GM21367 (cell line): ENCODE measurements at regions not wholly inside any gene's neighbourhood (a gene's known extent, or its start where the extent isn't known, plus 50 kb on each side); places are given as distances from the start of the nearest gene placed in this dataset.

Experiments
- ATAC-seq: cut with Tn5 transposase; IDR thresholded peaks from one replicate; pipeline ENCODE4 v1.9.1; 2021; ENCODE audit not compliant: unreplicated experiment

GRCh38 chr15:94015324-94015723, 216.0 kb upstream of the MCTP2 start:
- no peak for ATAC-seq

- no peak for ATAC-seq
Observed at GRCh38 chr15:94008104-94009074, 223.0 kb upstream of the MCTP2 start.

- no peak for ATAC-seq
Observed at GRCh38 chr15:94004697-94005096, 226.7 kb upstream of the MCTP2 start.

- ATAC-seq = no peak
Observed at GRCh38 chr15:94002041-94002440, 229.3 kb upstream of the MCTP2 start.

GRCh38 chr15:94001255-94001801, 230.0 kb upstream of the MCTP2 start:
- ATAC-seq = no peak

- ATAC-seq = no peak
Observed at GRCh38 chr15:94000606-94001005, 230.8 kb upstream of the MCTP2 start.

- no peak for ATAC-seq
Observed at GRCh38 chr15:93997071-93997658, 234.2 kb upstream of the MCTP2 start.

- ATAC-seq = no peak
Observed at GRCh38 chr15:93989440-93989998, 241.8 kb upstream of the MCTP2 start.

GRCh38 chr15:93987068-93987467, 244.3 kb upstream of the MCTP2 start:
- peak; percentile 84 for ATAC-seq

- no peak for ATAC-seq
Observed at GRCh38 chr15:93986400-93986984, 244.9 kb upstream of the MCTP2 start.

- no peak for ATAC-seq
Observed at GRCh38 chr15:93985925-93986324, 245.4 kb upstream of the MCTP2 start.

GRCh38 chr15:93985176-93985575, 246.2 kb upstream of the MCTP2 start:
- no peak for ATAC-seq

- ATAC-seq = no peak
Observed at GRCh38 chr15:93983526-93983925, 247.8 kb upstream of the MCTP2 start.

- ATAC-seq = no peak
Observed at GRCh38 chr15:93982226-93982727, 249.1 kb upstream of the MCTP2 start.

- no peak for ATAC-seq
Observed at GRCh38 chr15:93981706-93982105, 249.7 kb upstream of the MCTP2 start.

GRCh38 chr15:93980261-93980911, 251.0 kb upstream of the MCTP2 start:
- no peak for ATAC-seq

- no peak for ATAC-seq
Observed at GRCh38 chr15:93974804-93975481, 256.4 kb upstream of the MCTP2 start.

GRCh38 chr15:93973287-93973686, 258.1 kb upstream of the MCTP2 start:
- ATAC-seq = no peak

- no peak for ATAC-seq
Observed at GRCh38 chr15:93968773-93969172, 262.6 kb upstream of the MCTP2 start.

- no peak for ATAC-seq
Observed at GRCh38 chr15:93965304-93965908, 266.0 kb upstream of the MCTP2 start.
